HG02610 (cell line): ENCODE measurements at regions not wholly inside any gene's neighbourhood (a gene's known extent, or its start where the extent isn't known, plus 50 kb on each side); places are given as distances from the start of the nearest gene placed in this dataset.
"Not testable (repeated sequence)": the region's sequence is repeated elsewhere in the genome, so short reads cannot be mapped to it uniquely, and the experiment has no call there.

Experiments used
- ATAC-seq: cut with Tn5 transposase; IDR thresholded peaks from one replicate; pipeline ENCODE4 v1.9.1; 2021; ENCODE audit warnings: mild to moderate bottlenecking, moderate library complexity; ENCODE audit not compliant: unreplicated experiment

DNA sequence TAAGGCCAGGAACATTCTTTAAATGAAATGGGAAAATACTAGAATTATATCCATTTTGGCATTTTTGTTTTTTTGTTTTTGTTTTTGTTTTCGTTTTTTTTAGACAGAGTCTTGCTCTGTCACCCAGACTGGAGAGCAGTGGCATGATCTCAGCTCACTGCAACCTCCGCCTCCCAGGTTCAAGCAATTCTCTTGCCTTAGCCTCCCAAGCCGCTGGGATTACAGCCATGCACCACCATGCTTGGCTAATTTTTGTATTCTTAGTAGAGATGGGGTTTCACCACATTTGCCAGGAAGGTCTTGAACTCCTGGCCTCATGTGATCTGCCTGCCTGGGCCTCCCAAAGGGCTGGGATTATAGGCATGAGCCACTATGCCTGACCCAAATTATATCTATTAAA, 520.7 kb upstream of the RORB start:
- ATAC-seq, result not testable (repeated sequence)

DNA sequence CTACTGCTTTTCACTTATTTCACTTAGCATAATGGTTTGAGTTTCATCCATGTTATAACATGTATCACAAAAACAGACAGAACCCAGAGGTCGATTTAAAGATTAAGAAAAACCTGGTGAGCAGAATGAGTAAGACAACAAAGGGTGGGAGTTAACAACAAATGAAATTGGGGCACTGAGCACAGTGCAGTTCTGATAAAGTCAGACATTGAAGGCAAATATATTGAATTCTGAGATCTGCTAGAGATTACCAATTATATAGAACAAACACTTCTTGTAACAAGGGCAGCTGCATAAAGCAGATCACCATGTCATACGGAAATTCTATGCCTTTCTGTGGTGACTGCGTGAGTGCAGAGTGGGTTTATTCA, 517.3 kb upstream of the RORB start:
- ATAC-seq, result no peak

DNA sequence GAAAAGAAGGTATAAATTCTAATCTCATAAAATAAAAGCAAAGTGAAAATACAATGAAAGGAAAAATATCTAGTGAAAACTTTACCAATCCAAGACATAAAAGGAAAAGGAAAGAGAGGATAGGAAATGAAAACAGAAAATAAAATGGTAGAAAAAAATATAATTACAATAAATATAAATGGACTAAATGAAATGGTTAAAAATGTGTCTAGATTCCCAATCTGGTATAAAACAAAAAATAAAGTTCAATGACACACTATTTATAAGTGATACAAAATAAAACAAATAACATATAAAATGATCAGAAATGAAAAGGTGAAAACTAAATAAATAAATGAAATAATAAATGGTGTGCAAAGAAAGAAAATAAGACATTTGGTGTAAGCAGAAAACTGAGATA, 516.4 kb upstream of the RORB start:
- ATAC-seq, result no peak

DNA sequence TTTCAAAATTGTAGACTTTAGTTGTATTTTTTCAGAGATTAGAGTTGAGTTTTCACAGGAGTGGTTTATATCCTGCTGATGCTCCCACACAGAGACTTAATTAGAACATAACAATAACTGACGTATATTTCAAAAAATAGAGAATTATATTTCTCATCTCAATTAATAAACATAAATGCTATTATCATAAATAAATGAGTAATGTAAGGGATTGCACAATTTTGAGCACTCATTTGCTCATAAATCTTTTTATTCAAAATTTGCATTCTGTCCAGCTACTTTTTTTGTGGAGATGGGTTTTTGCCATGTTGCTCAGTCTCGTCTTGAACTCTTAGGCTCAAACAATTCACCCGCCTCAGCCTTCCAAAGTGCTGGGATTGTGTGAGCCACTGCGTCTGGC, 515.7 kb upstream of the RORB start:
- ATAC-seq, result no peak

DNA sequence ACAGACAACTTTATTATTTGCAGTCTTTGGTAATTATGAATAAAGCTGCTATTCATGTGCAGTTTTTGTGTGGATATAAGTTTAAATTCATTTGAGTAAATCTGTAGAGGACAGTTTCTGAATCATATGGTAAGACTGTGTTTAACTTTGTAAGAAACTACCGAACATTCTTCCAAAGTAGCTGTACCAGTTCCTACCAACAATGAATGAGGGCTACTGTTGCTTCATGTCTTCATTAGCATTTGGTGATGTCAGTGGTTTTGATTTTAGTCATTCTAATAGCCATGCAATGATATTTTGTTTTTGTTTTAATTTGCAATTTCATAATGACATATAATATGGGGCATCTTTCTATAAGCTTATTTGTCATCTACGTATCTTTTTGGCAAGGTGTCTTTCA, 501.3 kb upstream of the RORB start:
- ATAC-seq, result no peak

DNA sequence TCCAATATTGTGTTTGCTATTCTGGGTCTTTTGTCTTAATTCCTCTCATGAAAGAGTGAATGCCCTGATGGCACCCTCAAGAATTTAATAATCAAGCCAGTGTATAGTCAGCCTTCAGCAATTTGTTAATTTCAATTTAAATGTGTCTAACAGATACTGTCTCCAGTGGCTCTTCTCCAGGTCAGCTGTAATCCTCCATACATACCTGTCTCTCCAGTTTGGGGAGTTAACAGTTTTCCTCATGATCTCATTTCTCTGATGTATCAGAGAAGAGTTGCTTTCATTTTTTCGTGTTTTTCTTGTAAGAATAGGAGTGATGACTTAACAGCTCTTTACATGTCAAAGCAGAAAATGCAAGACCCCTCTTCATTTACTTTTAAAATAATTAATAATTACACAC, 500.3 kb upstream of the RORB start:
- no peak for ATAC-seq

DNA sequence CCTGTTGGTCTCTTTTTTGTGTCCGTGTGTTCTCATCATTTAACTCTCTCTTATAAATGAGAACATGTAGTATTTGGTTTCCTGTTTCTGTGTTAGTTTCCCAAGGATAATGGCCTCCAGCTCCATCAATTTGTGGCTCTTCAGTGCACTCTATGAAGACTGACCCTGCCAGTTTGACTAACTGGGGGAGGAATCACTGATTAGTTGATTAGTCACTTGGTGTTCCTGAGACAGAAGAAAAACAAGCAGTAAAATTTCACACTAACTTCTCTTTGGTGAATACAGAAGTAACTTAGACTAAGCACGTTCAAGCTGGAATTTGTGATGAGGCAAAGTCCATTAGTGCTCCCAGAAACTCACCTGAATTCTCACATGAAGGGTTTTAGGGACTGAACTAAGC, 495.8 kb upstream of the RORB start:
- ATAC-seq, result no peak

DNA sequence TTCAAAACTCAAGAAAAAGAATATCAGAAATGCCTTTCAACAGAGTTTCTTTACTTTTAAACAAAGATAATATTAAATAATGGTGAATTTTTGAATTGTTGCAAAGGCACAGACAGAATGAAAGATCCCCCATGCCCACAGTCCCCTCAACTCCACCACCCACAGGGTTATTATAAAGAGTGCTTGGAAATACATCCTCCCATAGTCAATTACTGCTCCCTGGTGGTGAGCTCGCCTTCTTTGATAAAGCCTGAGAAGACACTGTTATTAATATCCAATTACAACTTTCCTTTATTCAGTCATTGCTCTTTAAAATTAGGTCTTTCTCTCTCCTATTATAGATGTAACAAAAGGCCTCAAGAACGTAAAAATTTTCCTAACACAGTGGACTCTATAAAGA, 490.2 kb upstream of the RORB start:
- ATAC-seq, result no peak

DNA sequence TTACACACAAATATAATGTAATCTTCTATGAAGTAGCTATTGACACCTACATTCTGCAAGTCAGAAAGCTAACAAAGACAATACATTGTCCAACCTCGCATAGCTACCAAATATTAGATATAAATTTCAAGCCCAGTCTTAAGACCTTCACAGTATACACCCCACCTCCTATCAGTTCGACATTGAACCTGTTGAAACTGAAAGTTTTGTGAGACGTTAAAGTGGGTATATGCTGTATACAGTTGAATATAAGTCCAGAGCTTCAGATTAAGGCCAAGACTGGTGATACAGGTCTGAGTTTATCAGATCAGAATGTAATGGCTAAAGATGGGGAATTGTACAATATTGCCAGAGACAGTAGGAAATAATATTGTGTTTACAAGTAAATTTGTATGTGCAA, 489.3 kb upstream of the RORB start:
- ATAC-seq, result no peak

DNA sequence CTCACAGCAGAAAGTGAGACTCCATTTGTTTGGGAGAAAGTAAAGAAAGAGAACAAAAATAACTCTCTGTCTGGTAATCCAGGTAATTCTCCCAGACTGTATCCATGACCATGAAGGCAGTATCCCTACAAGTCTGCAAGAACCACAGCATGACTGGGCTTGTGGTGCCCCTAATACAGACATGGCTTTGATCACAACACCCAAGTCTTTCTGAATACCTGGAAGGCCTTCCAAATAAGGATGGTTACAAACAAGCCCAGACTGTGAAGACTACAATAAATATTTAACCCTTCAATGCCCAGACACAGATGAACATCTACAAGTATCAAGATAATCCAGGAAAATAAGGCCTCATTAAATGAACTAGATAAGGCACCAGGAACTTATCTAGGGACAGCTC, 481.1 kb upstream of the RORB start:
- no peak for ATAC-seq

DNA sequence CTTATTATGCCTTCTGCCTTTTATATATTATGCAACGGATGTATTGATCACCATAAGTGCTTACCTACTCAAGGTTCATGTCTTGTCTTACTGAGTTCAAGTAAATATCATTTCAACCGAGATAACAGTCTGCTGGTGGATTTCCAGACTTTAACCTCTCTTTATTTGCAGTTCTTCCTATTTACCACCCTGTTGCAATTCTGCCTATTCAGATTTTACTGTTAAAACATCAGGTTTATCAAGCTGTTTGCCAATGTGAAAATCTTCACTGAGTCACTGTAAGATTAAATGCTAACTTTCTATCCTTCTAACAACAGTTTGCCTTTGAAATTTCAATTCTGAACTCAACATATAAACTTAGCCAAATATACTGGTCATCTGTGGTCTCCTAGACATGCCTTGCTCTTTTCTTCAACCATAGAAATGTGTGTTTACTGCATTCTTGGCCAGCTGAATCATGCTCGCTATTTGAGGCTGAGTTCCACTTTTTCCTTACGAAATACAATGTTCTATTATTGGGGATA, 471.7 kb upstream of the RORB start:
- no peak for ATAC-seq

DNA sequence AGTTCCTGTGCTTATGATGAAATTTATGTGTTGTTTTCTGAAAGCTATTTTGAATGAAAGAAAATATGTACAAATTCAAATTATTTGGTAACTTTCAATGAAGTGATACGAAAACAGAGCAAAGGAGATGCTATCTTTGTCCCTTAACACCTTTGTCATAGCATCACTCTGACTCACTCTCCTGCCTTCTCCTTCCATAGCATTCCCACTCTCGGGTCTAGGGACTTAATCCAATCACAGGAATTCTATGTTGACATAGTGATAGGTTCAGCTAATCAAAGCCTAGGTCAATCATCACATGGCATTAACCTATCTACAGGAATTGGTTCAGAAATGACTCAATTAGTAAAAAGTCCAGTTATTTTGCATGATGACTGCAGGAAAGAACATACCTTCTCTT, 464.7 kb upstream of the RORB start:
- ATAC-seq, result no peak

DNA sequence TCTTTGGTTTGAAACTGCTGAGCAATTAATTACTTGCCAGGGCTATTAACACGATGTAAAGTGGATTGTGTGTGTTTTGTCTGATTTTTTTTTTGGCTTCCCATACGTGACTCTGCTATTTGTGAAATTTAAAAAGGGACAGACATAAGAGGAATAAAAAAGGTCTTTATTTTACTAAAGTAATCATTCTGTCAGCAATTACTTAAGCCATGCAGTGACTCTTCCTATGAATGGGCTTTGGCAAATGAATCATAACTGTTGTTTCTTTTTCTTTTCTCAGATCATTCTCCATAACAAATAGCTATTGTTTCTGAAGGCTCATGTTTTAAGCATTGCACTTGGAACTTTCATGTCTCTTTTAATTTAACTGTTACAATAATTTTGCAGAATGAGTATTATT, 461.3 kb upstream of the RORB start:
- ATAC-seq, result no peak

DNA sequence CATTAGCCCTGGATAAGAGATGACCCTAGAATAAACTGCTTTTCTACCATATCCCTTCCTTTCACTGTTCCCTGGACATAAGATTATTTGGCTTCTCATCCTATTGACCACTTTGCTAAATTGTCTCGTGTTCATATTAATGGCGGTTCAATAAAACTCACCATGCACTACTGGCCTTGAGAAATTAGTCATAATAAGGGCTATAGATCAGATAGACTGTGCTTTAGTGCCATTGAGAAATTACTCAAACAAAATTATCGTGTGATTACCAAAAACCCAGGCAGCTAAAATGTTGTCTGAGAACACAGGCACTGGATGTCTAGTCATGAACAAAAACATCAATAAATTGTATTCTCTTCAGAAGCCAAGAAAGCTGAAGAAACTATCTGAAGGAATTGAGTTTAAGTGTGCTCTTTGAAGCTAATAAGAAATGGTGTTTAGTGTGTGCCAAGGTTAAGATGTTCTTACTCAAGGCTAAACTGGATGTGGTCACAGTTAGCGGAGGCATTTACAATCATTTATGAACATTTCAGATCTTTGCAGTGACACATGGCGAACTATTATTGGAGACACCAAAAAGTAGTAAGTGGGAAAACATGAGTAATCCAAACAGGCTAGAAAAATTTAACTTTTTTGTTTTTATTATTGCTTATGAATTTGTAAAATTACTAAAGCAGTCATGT, 460.4 kb upstream of the RORB start:
- ATAC-seq, result peak; percentile 85

DNA sequence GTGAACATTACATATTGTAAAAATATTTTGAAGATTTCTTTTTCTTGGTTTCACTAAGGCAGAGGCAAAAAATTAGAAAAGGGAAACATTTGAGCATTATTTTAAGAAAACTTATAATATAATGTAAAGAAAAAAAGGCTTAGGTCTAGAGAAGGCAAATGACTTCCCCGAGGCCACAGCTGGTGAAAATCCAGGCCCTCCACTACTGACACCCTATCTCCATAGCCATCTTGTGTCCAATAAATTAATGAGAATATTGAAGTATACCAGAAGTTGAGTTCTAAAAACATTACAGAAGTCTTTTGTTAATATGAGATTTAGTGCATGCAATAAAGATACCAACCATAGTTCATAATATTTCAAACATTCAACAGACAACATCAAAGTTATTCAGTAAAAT, 459.9 kb upstream of the RORB start:
- ATAC-seq, result no peak

DNA sequence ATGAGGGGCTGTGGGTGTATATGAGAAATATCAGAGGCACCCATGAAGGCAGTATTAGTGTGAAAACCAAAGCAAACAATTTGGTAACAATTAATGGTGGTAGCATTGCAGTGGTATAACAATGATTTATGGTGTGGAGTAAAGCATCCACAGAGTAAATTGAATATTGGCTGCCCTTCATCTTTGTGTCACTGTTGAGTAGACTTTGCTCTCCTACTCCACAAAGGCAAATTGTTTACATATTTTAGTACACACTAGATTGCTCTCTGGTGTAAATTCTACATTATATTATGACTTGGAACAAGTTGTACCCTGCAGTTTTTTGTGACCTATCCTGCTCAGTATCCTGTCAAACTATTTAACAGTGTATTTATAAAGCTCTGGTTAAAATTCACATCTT, 455.5 kb upstream of the RORB start:
- ATAC-seq, result no peak

DNA sequence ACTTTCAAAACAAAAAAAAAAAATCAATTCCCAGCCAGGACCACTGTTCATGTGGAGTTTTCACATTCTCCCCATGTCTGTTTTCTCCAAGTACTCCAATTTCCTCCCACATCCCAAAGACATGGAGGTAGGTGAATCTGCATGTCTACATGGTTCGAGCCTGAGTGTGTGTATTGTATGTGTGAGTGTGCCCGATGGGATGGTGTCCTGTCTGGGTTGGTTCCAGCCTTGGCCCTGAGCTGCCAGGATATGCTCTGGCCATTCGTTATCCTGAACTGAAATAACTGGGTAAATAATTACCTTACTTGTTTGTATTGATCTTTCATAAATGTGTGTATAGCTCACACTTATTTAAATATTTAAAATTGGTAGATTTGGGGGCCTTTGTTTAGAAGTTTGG, 452.3 kb upstream of the RORB start:
- no peak for ATAC-seq

DNA sequence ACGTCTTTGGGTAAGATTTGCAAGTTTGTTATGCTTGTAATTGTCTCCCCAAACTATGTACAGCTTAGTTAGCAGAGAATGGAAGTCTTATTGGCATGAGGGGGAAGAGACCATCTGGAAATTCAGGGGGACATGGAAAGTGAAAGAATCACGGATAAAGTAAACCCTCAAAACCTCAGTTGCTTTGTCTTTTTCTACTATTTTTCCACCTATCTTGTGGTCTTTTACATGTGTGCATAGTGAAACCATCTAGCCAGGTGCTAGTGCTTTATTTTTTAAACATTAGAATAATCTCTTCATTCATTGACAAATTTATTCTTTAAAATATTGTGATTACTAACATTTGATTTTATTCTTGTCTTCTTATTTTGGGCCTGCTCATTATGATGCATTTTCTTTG, 441.1 kb upstream of the RORB start:
- no peak for ATAC-seq

DNA sequence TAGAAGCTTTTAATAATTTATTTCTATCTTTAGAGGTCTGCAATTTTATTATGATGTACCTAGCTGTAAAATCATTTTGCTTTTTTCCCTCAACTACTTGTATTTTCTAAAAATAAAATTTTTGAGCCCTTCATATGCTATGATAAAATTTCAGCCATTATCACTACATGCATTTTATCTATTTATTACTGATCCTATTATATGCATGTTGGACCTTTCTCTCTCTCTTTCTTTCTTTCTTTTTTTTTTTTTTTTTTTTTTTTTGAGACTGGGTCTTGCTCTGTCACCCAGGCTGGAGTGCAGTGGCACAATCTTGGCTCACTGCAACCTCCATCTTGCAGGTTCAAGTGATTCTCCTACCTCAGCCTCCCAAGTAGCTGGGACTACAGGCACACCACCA, 440.1 kb upstream of the RORB start:
- ATAC-seq, result not testable (repeated sequence)

DNA sequence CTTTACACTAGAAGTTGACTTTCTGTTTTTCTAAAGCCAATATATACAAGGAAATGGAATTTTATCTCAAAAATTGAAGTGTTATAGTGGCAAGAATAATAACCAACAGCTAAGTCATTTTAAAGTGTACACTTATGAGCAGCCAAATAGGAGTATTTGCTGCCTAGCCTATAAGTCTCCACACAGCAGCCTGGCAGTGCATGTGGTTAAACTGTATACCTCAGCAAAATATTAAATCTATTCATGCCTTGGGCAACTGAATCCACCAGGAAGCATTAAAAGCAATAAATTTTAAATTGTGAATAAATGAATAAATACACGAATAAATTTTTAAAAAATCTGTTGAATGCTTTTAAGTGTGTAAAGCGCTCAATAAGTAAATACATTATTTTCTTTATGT, 432.4 kb upstream of the RORB start:
- ATAC-seq, result no peak

DNA sequence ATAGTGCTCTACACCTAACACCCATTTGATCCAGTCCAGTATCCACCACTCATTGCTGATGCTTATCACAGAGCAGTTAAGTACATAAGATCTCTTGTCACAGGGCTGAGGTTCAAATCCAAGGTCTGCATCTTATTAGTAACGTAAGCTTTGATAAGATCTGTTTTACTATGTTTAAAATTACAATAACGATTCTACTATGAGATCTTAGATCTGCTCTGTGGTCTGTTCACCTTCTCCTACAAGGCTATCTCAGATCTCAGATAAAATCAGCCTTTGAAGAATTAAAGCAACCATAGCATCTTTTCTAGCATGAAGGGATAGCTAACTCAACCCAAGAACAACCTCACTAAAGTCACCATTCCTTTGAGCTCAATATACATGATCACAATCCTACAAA, 431.0 kb upstream of the RORB start:
- ATAC-seq, result no peak

DNA sequence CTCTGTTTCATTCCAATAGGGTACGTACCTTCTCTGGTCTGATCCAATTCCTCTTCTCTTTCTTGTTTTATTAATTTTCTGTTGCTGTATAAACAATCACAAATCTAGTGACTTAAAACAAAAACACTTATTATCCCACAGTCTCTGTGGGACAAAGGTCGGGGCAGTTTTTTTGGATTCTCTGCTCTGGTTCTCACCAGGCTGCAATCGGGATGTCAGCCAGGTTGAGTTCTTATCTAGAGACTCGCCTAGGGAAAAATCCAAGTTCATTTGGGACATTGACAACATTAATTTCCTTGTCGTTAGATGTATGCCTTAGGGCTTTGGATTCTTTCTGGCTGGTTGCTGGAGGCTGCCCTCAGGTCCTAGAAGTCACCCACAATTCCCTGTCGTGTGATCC, 430.5 kb upstream of the RORB start:
- ATAC-seq, result no peak

DNA sequence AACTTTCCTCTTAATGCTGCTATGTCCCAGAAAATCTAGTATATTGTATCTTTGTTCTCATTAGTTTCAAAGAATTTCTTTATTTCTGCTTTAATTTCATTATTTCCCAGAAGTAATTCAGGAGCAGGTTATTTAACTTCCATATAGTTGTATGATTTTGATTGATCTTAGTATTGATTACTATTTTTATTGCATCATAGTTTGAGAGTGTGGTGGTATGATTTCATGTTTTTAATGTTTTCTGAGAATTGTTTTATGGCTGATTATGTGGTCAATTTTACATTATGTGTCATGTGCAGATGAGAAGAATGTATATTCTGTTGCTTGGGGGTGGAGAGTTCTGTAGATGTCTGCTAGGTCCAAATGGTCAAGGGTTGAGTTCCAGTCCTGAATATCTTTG, 425.6 kb upstream of the RORB start:
- no peak for ATAC-seq
